HepG2 (cell line): ENCODE measurements at regions not wholly inside any gene's neighbourhood (a gene's known extent, or its start where the extent isn't known, plus 50 kb on each side); places are given as distances from the start of the nearest gene placed in this dataset.

Experiments
- BCL6 ChIP-seq: IDR thresholded peaks from 2 replicates; pipeline ENCODE4 v1.6.1; 2016; ENCODE audit warnings: missing genetic modification reagents, missing compliant biosample characterization
- BHLHE40 ChIP-seq: IDR thresholded peaks from 2 replicates; pipeline ENCODE4 v1.6.1; 2011; ENCODE audit warnings: low read length, improper control_type of control experiment
- CREB1 ChIP-seq, 2 experiments: fragments of 450-650 bp in 1 of 2; IDR thresholded peaks; 2 replicates each; pipeline ENCODE4 v1.6.1; 2016 to 2017; ENCODE audit warnings: control low read depth in 1 of 2, mild to moderate bottlenecking in 1 of 2, missing compliant biosample characterization in 1 of 2, missing genetic modification characterization in 1 of 2
- ETV6 ChIP-seq: sonication (generic); formaldehyde crosslinking; conservative IDR thresholded peaks from 2 replicates; pipeline ENCODE4 v1.4.0; 2020; ENCODE audit warnings: missing genetic modification reagents
- POLR2AphosphoS5 ChIP-seq: IDR thresholded peaks from 2 replicates; pipeline ENCODE4 v1.6.1; 2012; ENCODE audit warnings: low read depth, low read length
- SRF ChIP-seq: IDR thresholded peaks from 2 replicates; pipeline ENCODE4 v1.6.1; 2011; ENCODE audit warnings: mild to moderate bottlenecking, low read depth, low read length, moderate library complexity
- TCF7L2 ChIP-seq: IDR thresholded peaks from 2 replicates; pipeline ENCODE4 v1.6.1; 2011; ENCODE audit warnings: mild to moderate bottlenecking, low read depth, low read length, moderate library complexity
- ZFP1 ChIP-seq: IDR thresholded peaks from 2 replicates; pipeline ENCODE4 v1.6.1; 2016
- ZNF225 ChIP-seq: sonication (generic); formaldehyde crosslinking; IDR thresholded peaks from 2 replicates; pipeline ENCODE4 v1.4.0; 2020; ENCODE audit warnings: mild to moderate bottlenecking, missing genetic modification reagents
- ZSCAN20 ChIP-seq: sonication (generic); formaldehyde crosslinking; IDR thresholded peaks from 2 replicates; pipeline ENCODE4 v1.4.0; 2020; ENCODE audit warnings: missing genetic modification reagents, mild to moderate bottlenecking, borderline replicate concordance
- TF ChIP-seq, protein P1 (sequence below): sonication (generic); formaldehyde crosslinking; IDR thresholded peaks from 2 replicates; pipeline ENCODE4 v1.4.0; 2020; ENCODE audit warnings: missing genetic modification reagents

DNA sequence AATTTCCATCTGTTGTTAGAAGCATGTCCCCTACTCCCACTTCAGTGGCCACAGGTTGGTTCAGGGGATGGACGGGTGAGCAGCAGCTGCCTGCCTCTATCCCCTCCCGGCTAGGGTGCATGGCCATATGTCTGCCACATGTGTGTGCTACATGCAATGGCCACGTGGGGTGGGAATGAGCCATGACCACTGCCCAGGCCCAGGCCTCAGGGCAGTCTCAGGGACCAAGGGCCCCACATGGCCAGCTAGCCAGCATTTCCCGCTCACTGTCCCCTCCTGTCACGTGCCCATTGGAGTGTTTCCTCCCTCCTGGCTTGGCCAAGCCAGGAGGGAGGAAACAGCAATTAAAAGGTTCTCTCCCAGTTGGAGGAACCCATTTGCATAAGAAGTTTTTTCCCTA lies 117.1 kb downstream of the KCNS3 start:
- TF ChIP-seq POLR2AphosphoS5 (no peak), BHLHE40 (no peak), SRF (no peak), CREB1 (IDR thresholded peaks at IDR 0.05) (no peak), CREB1 (CRISPR knock-in tag; IDR thresholded peaks at IDR 0.05) (no peak), ZSCAN20 (CRISPR knock-in tag) (no peak), TCF7L2 (no peak), ZFP1 (CRISPR knock-in tag) (no peak), ZNF225 (CRISPR knock-in tag) (no peak), ETV6 (CRISPR knock-in tag) (no peak), BCL6 (no peak)
- TF ChIP-seq, protein P1, sequence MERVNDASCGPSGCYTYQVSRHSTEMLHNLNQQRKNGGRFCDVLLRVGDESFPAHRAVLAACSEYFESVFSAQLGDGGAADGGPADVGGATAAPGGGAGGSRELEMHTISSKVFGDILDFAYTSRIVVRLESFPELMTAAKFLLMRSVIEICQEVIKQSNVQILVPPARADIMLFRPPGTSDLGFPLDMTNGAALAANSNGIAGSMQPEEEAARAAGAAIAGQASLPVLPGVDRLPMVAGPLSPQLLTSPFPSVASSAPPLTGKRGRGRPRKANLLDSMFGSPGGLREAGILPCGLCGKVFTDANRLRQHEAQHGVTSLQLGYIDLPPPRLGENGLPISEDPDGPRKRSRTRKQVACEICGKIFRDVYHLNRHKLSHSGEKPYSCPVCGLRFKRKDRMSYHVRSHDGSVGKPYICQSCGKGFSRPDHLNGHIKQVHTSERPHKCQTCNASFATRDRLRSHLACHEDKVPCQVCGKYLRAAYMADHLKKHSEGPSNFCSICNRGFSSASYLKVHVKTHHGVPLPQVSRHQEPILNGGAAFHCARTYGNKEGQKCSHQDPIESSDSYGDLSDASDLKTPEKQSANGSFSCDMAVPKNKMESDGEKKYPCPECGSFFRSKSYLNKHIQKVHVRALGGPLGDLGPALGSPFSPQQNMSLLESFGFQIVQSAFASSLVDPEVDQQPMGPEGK: no peak
